HG03108 (cell line): ENCODE measurements at regions not wholly inside any gene's neighbourhood (a gene's known extent, or its start where the extent isn't known, plus 50 kb on each side); places are given as distances from the start of the nearest gene placed in this dataset.

Source experiments
- ATAC-seq: cut with Tn5 transposase; IDR thresholded peaks from one replicate; pipeline ENCODE4 v1.9.1; 2021; ENCODE audit warnings: moderate library complexity; ENCODE audit not compliant: unreplicated experiment

DNA sequence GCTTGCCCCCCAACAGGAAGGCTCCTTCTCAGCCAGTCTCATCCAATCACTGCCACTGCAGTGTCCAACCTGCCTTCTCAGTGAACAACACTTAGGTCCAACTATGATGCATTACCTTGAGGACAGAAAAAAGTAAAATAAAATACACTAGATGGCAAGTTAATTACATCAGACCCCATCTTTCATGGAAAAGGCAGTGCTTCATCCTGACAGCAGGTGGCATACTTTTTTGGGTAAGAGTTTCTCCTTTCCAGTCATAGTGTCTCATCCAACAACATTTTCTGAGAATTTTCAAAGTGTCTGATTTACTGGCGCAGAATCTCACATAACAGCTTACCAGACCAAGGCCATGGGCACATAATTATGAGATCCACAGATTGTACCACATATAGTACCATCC is 1742.8 kb downstream of the PCDH7 start:
- ATAC-seq: no peak

DNA sequence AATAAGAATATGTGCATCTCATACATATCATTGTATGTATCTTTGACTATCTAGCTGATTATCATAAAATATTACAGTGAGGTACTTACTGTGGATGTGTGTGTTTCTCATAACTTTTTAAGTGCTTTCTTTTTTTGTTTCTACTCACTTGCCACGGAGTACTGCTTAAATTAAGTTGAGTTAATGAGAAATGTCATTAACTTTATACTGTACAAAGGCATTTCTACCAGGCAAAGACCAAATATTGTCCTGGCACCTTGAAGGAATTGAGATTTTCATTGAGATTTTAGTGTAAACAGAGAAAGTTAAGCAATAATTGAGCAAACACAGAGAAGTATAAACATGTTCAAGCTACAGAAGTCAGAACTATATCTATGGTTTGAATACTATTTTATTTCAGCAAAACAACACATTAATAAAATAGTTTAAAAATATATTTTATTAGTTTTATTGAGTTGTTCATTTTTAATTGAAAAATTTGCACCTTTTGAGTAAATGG is 1750.0 kb downstream of the PCDH7 start:
- no peak for ATAC-seq

DNA sequence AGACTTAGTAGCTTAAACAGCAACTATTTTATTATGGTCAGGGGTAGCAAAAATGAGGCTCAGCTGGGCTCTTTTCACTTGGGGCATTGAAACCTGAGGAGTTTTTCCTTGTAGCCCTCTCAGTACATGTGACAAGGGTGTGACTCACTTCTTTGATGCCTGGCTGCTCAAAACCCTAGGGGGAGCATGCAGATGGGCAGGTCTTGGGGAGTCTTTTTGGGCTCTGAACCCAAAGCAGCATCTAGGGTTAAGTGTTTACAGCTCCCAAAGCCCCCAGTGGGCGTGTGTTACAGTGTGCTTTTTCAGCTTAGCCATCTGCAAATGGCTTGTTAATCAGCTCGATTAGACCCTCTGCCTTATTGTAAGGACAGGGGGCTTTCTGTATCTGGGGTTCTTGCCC is 1752.7 kb downstream of the PCDH7 start:
- no peak for ATAC-seq

DNA sequence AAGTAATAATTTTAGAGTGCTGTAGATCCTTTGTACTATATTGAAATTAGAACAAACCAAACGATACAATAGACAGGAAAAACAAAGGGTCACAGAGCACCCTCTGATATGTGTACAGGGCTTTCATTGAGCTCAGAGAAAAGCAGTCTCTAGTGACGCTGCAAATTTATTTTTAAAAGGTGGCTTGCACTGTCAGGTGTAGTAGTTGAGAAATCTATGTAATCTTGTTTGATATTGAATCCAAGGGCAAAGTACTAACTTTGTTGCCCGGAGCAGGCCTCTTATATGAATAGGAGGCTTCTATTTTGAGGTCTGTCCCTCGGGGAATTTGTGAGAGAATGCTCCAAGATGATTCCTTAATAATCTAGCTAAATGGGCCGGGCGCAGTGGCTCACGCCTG is 1755.5 kb downstream of the PCDH7 start:
- ATAC-seq: no peak

DNA sequence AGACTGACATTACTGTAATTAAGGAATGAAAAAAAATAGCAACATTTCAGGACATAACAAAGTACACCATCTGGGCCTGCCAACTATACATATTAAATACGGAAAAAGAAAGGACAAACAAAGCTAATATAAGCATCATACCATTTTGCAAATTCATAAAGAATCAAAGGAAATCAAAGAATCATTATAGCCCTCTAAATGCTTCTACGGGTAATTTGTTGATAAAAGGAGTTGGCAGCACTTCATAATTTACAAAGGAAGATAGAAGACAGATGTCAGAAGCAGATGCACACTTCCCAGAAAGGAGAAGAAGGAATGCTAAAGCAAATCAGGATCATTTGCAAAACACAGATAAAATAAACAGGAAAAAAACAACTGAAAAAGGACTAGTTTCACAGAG is 1757.3 kb downstream of the PCDH7 start:
- no peak for ATAC-seq

DNA sequence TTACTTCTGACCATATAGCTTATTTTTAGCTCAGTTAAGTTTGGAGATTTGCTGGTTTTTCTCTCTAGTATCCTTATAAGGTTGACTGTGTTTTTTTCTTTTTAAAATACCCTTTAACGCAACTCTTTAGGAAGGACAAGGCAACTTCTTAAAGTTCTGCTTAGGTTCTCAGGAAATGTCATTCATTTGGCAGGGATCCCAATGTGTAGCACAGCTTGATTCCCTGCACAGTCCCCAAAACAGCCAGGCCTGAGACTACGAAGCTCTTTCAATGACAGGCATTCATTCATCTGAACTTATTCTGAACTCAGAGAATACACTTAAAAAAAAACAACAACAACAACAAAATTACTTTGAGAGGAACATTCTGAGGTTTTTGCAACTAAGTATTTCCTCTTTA is 1765.8 kb downstream of the PCDH7 start:
- ATAC-seq: no peak

DNA sequence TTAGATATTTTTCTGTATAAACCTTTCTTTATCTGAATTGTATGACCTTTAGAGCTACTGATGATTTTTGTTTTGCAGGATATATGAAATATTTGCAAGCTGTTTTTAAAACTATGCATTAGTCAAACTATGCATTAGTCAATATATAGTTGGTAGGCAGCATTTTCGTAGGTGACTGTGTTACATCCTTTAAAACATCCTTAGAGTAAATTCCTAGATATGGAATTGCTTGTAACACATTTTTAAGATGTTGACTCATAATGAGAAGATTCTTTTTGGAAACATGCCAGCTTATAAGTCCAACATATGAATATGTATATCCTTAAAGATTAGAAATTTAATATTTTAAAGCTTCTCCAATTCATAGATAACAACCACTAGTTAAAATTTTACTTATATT is 1768.5 kb downstream of the PCDH7 start:
- no peak for ATAC-seq

DNA sequence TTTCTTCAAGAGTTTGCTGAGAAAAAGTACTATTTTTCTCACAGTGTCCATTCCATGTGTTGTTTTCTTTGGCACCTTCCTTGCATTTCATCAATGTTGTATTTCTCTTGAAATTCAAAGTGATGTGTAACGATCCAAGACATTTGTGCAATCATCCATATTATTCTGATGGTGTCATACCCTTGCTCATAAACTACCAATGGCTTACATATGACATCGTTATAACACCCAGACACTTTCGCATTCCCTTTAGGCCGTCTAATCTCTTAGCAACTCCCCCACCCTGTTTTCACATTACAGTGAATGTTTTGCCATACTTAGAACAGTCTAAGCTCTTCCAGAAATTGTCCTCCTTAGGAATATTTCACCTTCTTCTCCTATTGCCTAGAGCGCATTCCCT is 1779.0 kb downstream of the PCDH7 start:
- ATAC-seq: no peak

DNA sequence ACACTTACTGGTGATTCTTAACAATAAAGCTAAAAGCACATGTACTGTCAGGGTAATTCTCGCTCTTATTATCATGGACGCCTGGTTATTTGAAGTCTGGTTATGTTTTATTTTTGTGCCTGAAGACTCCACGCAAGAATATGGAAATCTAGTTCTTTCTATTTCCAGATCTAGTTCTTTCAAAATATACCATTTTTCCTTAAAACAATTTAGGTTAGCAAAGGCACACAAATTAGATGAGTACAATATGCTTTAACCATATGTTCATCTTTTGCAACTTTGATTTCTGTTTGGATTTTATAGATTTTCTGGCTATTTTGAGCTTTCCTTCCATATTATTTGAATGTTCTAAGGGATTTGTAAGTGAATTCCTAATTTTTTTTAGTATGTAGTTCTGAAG is 1783.1 kb downstream of the PCDH7 start:
- no peak for ATAC-seq

DNA sequence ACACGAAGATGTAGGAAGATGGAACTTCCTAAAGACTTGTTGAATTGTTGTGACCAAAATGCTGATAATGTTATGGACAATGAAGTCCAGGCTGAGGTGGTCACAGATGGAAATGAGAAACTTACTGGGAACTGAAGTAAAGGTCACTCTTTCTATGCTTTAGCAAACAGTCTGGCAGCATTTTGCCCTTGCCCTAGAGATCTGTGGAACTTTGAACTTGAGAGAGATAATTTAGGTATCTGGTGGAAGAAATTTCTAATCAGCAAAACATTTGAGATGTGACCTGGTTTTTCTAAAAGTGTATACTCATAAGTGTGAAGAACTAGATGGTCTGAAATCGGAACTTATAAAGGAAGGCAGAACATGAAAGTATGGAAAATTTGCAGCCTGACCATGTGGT is 1785.9 kb downstream of the PCDH7 start:
- no peak for ATAC-seq

DNA sequence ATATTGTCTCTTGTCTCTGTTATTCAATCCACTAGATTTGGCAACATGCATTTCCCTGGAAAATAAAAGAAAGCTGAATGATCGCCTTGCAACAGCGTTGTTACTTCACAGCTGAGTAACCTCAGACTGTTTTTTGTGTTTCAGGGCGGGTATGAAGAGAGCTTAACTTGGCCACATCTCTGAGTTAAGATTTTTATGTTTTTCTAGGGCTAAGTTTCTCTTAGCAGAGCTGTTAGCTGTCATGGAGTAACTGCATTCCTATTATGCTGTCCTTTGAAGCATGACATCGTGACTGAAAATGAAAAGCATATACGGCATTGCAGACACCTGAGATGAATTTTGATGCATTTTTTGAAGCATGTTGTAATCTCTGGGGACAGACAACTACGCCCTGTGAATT is 1798.9 kb downstream of the PCDH7 start:
- no peak for ATAC-seq

DNA sequence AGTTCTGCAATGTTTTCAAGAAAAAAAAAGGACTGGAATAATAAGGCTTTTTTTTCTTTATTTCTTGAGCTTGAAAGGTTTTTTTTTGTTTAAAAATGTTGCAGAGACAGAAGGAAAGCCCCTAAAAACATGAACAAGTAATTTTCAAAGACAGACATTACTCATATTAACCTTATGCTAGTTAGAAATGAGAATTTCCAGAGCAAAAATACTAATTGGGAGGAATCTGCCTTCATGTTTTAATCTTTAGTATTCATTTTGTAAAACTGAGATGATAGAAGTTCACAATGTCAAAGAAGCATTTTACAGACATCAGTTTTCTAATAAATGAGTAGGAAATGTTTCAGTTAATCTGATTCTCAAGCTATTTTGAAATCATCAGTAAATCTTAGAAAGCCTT is 1805.3 kb downstream of the PCDH7 start:
- ATAC-seq: no peak

DNA sequence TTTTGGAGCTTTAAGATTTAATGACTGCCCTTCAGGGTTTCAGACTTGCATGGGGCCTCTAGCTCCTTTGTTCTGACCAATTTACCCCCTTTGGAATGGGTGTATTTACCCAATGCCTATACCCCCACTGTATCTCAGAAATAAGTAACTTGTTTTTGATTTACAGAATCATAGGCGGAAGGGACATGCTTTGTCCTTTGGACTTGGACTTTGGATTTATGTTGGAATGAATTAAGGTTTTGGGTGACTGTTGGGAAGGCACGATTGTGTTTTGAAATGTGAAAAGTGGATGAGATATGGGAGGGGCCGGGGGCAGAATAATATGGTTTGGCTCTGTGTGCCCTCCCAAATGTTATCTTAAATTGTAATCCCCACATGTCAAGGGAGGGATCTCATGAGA is 1824.7 kb downstream of the PCDH7 start:
- ATAC-seq: no peak

DNA sequence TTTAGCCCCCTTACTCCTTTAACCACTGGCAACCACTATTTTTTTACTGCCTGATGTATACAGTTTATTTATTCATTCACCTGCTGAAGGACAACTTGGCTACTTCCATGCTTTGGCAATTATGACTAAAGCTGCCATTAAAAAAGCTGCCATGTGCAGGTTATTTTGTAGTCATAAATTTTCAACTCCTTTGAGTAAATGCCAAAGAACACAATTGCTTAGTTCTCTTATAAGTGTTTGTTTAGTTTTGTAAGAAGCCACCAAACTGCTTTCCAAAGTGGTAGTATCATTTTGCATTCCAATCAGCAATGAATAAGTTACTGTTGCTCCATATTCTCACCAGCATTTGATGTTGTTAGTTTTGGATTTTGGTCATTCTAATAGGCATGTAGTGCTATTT is 1831.8 kb downstream of the PCDH7 start:
- no peak for ATAC-seq

DNA sequence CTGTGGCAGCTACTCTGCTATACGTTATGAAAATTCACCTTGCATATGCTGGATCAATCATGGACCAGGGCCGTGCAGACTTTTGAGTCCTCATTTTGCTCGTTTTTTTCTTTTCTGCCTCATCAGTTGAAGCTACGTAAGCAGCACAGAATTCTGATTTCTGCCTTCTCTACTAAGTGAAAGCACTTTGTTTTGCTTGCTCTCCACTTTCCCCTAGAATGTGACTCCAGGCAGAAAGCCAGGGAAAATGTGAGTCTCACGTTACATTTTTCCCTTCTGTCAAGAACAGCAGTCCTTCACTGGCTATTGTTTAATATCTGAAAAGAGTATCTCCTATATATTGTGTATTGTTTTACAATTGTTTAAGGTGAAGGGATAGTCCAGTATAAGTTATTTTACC is 1840.1 kb downstream of the PCDH7 start:
- ATAC-seq: no peak

DNA sequence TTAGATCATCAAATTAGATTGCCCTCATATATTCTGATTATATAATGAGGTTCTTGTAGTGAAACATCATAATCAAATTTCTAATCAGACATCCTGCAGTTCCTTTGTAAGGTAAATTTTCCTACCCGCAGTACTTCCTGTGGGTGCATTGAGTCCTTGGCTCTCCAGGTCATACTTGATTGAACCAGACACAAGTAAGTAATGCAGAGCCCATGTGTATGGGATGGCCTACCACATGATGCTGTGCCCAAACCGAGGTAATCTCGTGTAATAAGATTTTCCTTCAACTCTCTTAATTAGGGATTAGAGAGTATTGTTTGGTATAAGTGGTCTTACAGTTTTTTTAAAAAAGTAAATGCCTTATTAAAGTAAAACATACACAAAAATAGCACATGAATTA is 1841.8 kb downstream of the PCDH7 start:
- no peak for ATAC-seq

DNA sequence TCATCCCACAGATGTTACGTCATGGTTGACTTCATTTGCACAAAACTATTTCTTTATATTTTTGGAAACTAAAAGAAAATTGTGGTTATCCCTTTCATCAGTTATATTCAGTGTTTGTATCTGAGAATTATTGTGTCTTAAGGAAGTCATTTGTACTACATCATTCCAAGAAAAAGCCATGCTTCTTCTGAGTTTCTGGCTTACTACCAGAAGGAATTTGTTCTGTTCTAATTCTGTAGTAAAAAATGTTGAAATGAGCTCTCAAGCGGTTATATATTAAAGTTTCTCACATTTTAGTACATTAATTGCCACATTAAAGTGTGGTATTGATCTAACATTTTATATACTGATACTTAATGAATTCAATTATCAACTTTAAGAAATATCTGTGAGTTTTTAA is 1844.5 kb downstream of the PCDH7 start:
- no peak for ATAC-seq

DNA sequence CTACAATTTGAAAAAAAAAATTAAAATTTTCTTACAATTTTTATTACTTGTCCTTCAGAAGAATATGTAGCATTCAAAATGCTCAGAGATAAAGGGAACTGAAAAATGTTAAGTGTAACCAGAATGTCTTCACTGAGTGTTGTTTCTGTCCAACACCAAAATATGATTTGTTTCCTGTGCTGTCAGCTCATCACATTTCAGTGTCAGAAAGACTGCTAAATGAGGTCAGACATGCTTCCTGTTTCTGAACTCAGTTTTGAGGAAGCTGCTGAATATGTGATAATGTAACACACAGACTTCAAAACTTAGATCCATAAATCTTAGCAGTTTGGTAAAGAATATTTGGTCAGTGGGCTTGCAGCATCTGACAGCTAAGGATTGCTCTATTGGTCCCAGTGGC is 1849.7 kb downstream of the PCDH7 start:
- no peak for ATAC-seq

DNA sequence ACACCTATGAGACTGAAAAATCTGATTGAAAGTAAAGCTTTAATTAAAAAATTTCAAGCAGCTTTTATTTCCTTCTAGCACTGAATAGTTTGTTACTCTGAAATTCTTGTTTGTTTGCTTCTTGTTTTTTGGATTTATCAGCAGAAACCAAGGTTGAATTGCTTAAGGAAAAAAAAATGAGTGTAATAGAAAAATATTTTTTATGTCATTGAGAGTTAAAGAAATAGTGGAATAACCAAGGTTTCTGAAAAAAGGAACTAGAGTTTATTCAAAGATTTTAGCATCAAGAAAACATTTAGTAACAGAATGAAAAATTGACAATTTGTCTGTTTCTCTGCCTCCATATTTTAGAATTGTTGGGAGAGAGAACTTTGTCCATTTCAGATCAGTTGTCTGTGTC is 1852.2 kb downstream of the PCDH7 start:
- no peak for ATAC-seq

DNA sequence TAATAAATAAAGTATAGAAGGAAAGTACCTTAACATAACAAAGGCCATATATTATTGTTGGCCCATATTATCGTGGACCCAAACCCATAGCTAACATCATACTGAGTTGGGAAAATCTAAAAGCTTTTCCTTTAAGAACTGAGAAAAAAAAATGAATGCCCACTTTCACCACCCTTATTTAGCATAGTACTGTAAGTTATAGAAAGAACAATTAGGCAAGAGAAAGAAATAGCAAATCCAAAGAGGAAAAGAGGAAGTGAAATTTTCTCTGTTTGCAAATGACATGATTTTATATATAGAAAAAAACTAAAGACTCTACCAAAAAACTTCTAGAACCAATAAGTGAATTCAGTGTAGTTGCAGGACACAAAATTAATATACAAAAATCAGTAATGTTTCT is 1854.6 kb downstream of the PCDH7 start:
- ATAC-seq: no peak

DNA sequence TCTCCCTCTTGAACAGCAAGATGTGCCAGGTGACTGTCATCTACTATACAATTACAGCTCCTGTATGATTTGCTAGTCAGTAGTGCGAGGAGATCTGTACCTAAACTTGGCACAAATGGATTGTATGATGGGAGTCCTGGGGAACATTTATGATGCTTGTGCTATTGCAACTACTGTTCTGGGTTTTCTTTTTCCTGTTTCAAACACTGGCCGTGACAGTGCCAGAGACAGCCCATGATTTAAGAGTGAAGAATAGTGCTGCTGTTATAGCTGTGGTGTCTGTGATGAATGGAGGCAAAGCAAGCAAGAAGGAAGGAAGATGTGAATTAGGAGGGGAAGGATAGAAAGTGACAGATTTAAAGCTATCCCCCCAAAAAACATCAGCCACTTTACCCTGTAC is 1868.9 kb downstream of the PCDH7 start:
- no peak for ATAC-seq

DNA sequence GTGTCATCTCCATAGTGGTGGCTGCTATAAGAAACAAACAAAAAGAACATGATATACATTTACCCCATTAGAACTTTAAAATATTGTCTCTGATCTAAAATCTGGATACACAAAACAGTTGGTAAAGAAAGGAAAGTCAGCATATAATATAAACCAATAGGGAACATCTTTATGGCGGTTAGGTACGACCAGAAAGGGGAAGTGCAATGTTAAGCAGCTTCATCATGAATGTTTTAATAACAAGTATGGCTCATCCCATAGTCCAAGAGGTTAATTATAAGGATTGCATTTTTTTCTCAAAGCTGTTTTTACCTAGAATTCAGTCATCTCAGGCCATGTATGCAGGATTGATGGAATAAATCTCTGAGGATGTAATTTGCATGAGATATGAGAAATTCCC is 1869.7 kb downstream of the PCDH7 start:
- no peak for ATAC-seq

DNA sequence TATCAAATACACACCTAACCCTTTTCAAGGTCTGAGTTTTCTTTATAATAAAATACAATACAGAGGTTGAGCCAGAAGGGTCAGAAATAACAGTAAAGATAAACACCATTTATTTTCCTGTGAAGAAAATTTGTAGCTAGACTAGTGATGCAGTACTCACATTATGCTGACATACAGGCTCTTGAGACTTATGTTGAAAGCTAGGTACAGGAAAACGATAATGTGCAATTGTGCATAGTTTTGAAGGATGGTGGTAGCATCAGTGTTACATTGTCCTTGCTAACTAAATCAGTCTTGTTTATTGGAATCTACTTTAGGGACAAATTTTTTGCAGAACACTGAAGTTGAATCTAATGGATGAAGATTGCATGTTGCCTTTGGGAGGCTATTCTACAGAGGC is 1877.2 kb downstream of the PCDH7 start:
- ATAC-seq: no peak

DNA sequence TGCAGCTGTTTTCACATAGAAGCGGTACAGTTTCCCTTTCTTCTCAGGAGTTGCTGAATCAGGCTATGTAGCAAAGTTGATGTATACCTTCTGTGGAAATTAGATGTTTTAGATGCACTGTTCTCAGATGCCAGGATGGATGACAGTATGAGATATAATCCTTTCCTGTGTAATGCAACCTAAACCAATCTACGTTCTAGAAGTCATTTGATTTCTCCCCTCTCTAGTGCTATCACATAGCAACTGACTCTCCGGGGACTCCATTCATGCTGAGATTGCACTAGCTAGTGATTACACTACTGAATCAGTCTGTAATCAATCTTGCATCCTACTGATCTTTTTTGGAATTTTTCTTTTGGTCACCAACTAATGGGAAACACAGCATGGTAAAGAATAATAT is 1881.7 kb downstream of the PCDH7 start:
- no peak for ATAC-seq
